ENCODE measurements at regions not wholly inside any gene's neighbourhood (a gene's known extent, or its start where the extent isn't known, plus 50 kb on each side); places are given as distances from the start of the nearest gene placed in this dataset.

GRCh38 chr5:4845221-4845620, 294.9 kb upstream of the ADAMTS16 start:
- Histone ChIP-seq H3K36me3 (ENCODE audit: control insufficient read depth, insufficient read depth, low read length) (no peaks in the 10 kb centered on the region), H3K9me3 (ENCODE audit: control insufficient read depth, low read length) (no peaks in the 10 kb centered on the region), H3K9ac (ENCODE audit: extremely low read depth, low read length, poor library complexity, severe bottlenecking) (no peak overlapping the region), H3K4me1 (ENCODE audit: control insufficient read depth, insufficient read depth, low read length) (no peaks in the 10 kb centered on the region), H3K27ac (ENCODE audit: low read depth, low read length) (no peak overlapping the region), H3K4me3 (ENCODE audit: low read length) (no peak overlapping the region), H3K27me3 (ENCODE audit: control insufficient read depth, insufficient read depth, low read length, poor library complexity, severe bottlenecking) (no peaks in the 10 kb centered on the region)
- DNase-seq, result no peak
- H3K9me3 Mint-ChIP-seq, result peaks cover 15% of the 10 kb centered on the region
- H3K27me3 Mint-ChIP-seq (ENCODE audit: insufficient read depth), result no peaks in the 10 kb centered on the region
- no peak overlapping the region for H3K4me3 Mint-ChIP-seq
- no peak for TF ChIP-seq CTCF (conservative IDR thresholded peaks at IDR 0.05)
- no peak overlapping the region for H3K27ac Mint-ChIP-seq
- no peaks in the 10 kb centered on the region for H3K36me3 Mint-ChIP-seq (ENCODE audit: low read depth)
- peaks cover 6% of the 10 kb centered on the region for H3K4me1 Mint-ChIP-seq
- 87 to 97% methylated on average over 3 of the region's 3 CpGs for WGBS, 2 experiments (ENCODE audit: insufficient coverage in 1 of 2, insufficient read length in 1 of 2)

GRCh38 chr5:4847766-4848165, 292.4 kb upstream of the ADAMTS16 start:
- Mint-ChIP-seq H3K4me1 (peaks cover 6% of the 10 kb centered on the region), H3K4me3 (no peak overlapping the region), H3K27me3 (ENCODE audit: insufficient read depth) (no peaks in the 10 kb centered on the region), H3K36me3 (ENCODE audit: low read depth) (no peaks in the 10 kb centered on the region), H3K9me3 (peaks cover 13% of the 10 kb centered on the region), H3K27ac (no peak overlapping the region)
- Histone ChIP-seq H3K4me1 (ENCODE audit: control insufficient read depth, insufficient read depth, low read length) (no peaks in the 10 kb centered on the region), H3K27ac (ENCODE audit: low read depth, low read length) (no peak overlapping the region), H3K36me3 (ENCODE audit: control insufficient read depth, insufficient read depth, low read length) (no peaks in the 10 kb centered on the region), H3K9ac (ENCODE audit: extremely low read depth, low read length, poor library complexity, severe bottlenecking) (no peak overlapping the region), H3K4me3 (ENCODE audit: low read length) (no peak overlapping the region), H3K9me3 (ENCODE audit: control insufficient read depth, low read length) (no peaks in the 10 kb centered on the region), H3K27me3 (ENCODE audit: control insufficient read depth, insufficient read depth, low read length, poor library complexity, severe bottlenecking) (no peaks in the 10 kb centered on the region)
- 94% methylated on average over 3 of the region's 3 CpGs; no CpG with 5 or more reads in 1 of the 2 experiments for WGBS, 2 experiments (ENCODE audit: insufficient coverage in 1 of 2, insufficient read length in 1 of 2)
- no peak for TF ChIP-seq CTCF (conservative IDR thresholded peaks at IDR 0.05)
- no peak for DNase-seq

GRCh38 chr5:4855036-4855435, 285.1 kb upstream of the ADAMTS16 start:
- Mint-ChIP-seq H3K9me3 (peaks cover 1% of the 10 kb centered on the region), H3K27ac (no peak overlapping the region), H3K4me3 (no peak overlapping the region), H3K4me1 (no peaks in the 10 kb centered on the region), H3K36me3 (ENCODE audit: low read depth) (no peaks in the 10 kb centered on the region), H3K27me3 (ENCODE audit: insufficient read depth) (no peaks in the 10 kb centered on the region)
- H3K4me3 ChIP-seq (ENCODE audit: low read length), result no peak overlapping the region
- no peak for DNase-seq
- no peaks in the 10 kb centered on the region for H3K4me1 ChIP-seq (ENCODE audit: control insufficient read depth, insufficient read depth, low read length)
- H3K9me3 ChIP-seq (ENCODE audit: control insufficient read depth, low read length), result no peaks in the 10 kb centered on the region
- WGBS, 2 experiments (ENCODE audit: insufficient coverage in 1 of 2, insufficient read length in 1 of 2), result 13 to 50% methylated on average over 3 to 5 of the region's 5 CpGs
- H3K27ac ChIP-seq (ENCODE audit: low read depth, low read length), result no peak overlapping the region
- H3K27me3 ChIP-seq (ENCODE audit: control insufficient read depth, insufficient read depth, low read length, poor library complexity, severe bottlenecking), result no peaks in the 10 kb centered on the region
- H3K36me3 ChIP-seq (ENCODE audit: control insufficient read depth, insufficient read depth, low read length), result no peaks in the 10 kb centered on the region
- TF ChIP-seq CTCF (conservative IDR thresholded peaks at IDR 0.05), result no peak
- H3K9ac ChIP-seq (ENCODE audit: extremely low read depth, low read length, poor library complexity, severe bottlenecking), result no peak overlapping the region

Measured in endodermal cell (in vitro differentiated cells).